D341Med (cell line): ENCODE measurements at regions not wholly inside any gene's neighbourhood (a gene's known extent, or its start where the extent isn't known, plus 50 kb on each side); places are given as distances from the start of the nearest gene placed in this dataset.

ENCODE experiments used
- DNase-seq: peaks from one replicate; pipeline ENCODE4 v3.0.0; 2012; ENCODE audit warnings: low spot score

- no peak for DNase-seq
Measured at GRCh38 chr9:92185681-92186080, 70.5 kb upstream of the SPTLC1 start.

GRCh38 chr9:92185096-92185495 lies 69.9 kb upstream of the SPTLC1 start:
- no peak for DNase-seq

GRCh38 chr9:92184041-92184564 lies 68.9 kb upstream of the SPTLC1 start:
- DNase-seq = no peak

- no peak for DNase-seq
Measured at GRCh38 chr9:92183449-92183848, 68.2 kb upstream of the SPTLC1 start.

- DNase-seq = no peak
Measured at GRCh38 chr9:92181296-92181695, 66.1 kb upstream of the SPTLC1 start.

GRCh38 chr9:92180669-92181181 lies 65.5 kb upstream of the SPTLC1 start:
- no peak for DNase-seq

GRCh38 chr9:92180002-92180400 lies 64.8 kb upstream of the SPTLC1 start:
- DNase-seq = no peak

GRCh38 chr9:92179286-92180001 lies 64.2 kb upstream of the SPTLC1 start:
- DNase-seq = no peak

GRCh38 chr9:92177591-92177990 lies 62.4 kb upstream of the SPTLC1 start:
- no peak for DNase-seq

GRCh38 chr9:92176800-92177185 lies 61.6 kb upstream of the SPTLC1 start:
- no peak for DNase-seq

GRCh38 chr9:92176068-92176799 lies 61.0 kb upstream of the SPTLC1 start:
- no peak for DNase-seq

GRCh38 chr9:92175441-92175840 lies 60.2 kb upstream of the SPTLC1 start:
- no peak for DNase-seq

- DNase-seq = no peak
Measured at GRCh38 chr9:92173318-92173717, 58.1 kb upstream of the SPTLC1 start.

GRCh38 chr9:92171822-92172221 lies 56.6 kb upstream of the SPTLC1 start:
- DNase-seq = no peak

- DNase-seq = no peak
Measured at GRCh38 chr9:92171281-92171680, 56.1 kb upstream of the SPTLC1 start.

GRCh38 chr9:92170848-92171247 lies 55.6 kb upstream of the SPTLC1 start:
- no peak for DNase-seq

- DNase-seq = no peak
Measured at GRCh38 chr9:92165484-92165883, 50.3 kb upstream of the SPTLC1 start.
